Large intestine (tissue), 3 donors: ENCODE measurements at regions not wholly inside any gene's neighbourhood (a gene's known extent, or its start where the extent isn't known, plus 50 kb on each side); places are given as distances from the start of the nearest gene placed in this dataset.

Source experiments
- DNase-seq, 2 donors: peaks; one replicate each; pipeline versions ENCODE4 v3.0.0 to v3.0.0-alpha.2; 2013
- H3K27ac ChIP-seq: one replicate; pipeline ENCODE4 v1.5.1; 2013; ENCODE audit warnings: low read length
- H3K27me3 ChIP-seq: 2 replicates; pipeline ENCODE4 v1.6.1; 2013; ENCODE audit warnings: low read length; ENCODE audit not compliant: control insufficient read depth, insufficient read depth
- H3K36me3 ChIP-seq: 2 replicates; pipeline ENCODE4 v1.6.1; 2013; ENCODE audit warnings: low read length; ENCODE audit not compliant: control insufficient read depth, insufficient read depth
- H3K4me1 ChIP-seq: one replicate; pipeline ENCODE4 v1.6.1; 2013; ENCODE audit warnings: low read length; ENCODE audit not compliant: control insufficient read depth, insufficient read depth
- H3K4me3 ChIP-seq: one replicate; pipeline ENCODE4 v1.5.1; 2013; ENCODE audit warnings: low read length
- H3K9me3 ChIP-seq: one replicate; pipeline ENCODE4 v1.6.1; 2013; ENCODE audit warnings: mild to moderate bottlenecking, low read depth, low read length, moderate library complexity; ENCODE audit not compliant: control insufficient read depth
- WGBS: methylation state at CpG from one replicate; pipeline ENCODE4 v1.1.5; 2013; ENCODE audit warnings: low lambda C conversion rate; ENCODE audit not compliant: insufficient coverage; 5-methylcytosine and 5-hydroxymethylcytosine counted together

GRCh38 chr5:117189784-117190183 is 615.2 kb upstream of the SEMA6A start:
- Histone ChIP-seq H3K4me3 (no peak overlapping the region), H3K36me3 (no peaks in the 10 kb centered on the region), H3K27me3 (no peaks in the 10 kb centered on the region), H3K4me1 (no peaks in the 10 kb centered on the region), H3K9me3 (no peaks in the 10 kb centered on the region), H3K27ac (no peak overlapping the region)
- DNase-seq: no peak
- 100% methylated on average over 1 of the region's 4 CpGs for WGBS

GRCh38 chr5:117188211-117188610 is 613.6 kb upstream of the SEMA6A start:
- no CpG with 5 or more reads among the region's 1 CpG for WGBS
- Histone ChIP-seq H3K4me3 (no peak overlapping the region), H3K36me3 (no peaks in the 10 kb centered on the region), H3K4me1 (no peaks in the 10 kb centered on the region), H3K9me3 (no peaks in the 10 kb centered on the region), H3K27me3 (no peaks in the 10 kb centered on the region), H3K27ac (no peak overlapping the region)
- DNase-seq: no peak

- DNase-seq: no peak
- Histone ChIP-seq H3K9me3 (no peaks in the 10 kb centered on the region), H3K36me3 (no peaks in the 10 kb centered on the region), H3K4me1 (no peaks in the 10 kb centered on the region), H3K4me3 (no peak overlapping the region), H3K27me3 (no peaks in the 10 kb centered on the region), H3K27ac (no peak overlapping the region)
- no CpG with 5 or more reads among the region's 3 CpGs for WGBS
Observed at GRCh38 chr5:117186751-117187150, 612.1 kb upstream of the SEMA6A start.

DNA sequence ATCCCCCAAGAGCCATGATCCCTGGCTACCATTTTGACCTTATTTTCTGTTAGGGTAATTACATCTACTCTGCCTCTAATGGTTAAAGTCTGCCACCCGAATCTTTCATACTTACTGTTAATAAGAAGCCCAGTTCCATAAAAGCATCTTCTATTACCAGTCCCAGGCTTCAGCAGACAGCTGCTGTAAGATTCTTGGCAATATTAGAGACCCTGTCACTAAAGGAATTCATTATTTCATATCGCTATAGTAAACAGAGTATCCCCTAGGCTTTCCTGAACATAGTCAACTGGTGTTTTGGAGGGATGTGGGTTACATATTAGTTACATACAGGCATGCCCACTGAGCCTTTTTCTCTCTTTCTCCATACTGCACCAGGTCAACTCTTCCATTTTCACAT is 608.7 kb upstream of the SEMA6A start:
- Histone ChIP-seq H3K27me3 (no peaks in the 10 kb centered on the region), H3K4me1 (no peaks in the 10 kb centered on the region), H3K27ac (no peak overlapping the region), H3K9me3 (no peaks in the 10 kb centered on the region), H3K36me3 (no peaks in the 10 kb centered on the region), H3K4me3 (no peak overlapping the region)
- no peak for DNase-seq
- WGBS: no CpG with 5 or more reads among the region's 2 CpGs

DNA sequence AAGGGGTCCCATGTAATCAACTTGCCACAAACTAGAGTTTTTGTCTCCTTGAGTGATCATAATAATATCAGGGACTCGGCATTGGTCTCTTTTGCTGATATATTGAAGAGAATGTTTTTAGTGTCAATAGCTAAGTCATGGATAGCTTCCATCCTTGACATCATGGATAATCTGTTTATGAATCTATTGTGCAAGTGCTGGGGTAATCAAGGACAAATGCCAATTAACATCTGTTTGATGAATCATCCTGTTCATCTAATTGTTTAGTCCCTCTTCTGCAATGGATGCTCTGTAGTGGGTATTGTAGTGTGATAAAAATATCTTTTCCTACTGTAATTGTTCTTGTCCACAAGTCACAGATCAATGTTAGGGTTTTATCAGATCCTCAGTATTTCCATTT is 607.5 kb upstream of the SEMA6A start:
- no peaks in the 10 kb centered on the region for H3K27me3 ChIP-seq
- H3K4me1 ChIP-seq: no peaks in the 10 kb centered on the region
- no peak overlapping the region for H3K27ac ChIP-seq
- no peak overlapping the region for H3K4me3 ChIP-seq
- DNase-seq: no peak
- no peaks in the 10 kb centered on the region for H3K9me3 ChIP-seq
- H3K36me3 ChIP-seq: no peaks in the 10 kb centered on the region
- no CpG with 5 or more reads among the region's 1 CpG for WGBS

DNA sequence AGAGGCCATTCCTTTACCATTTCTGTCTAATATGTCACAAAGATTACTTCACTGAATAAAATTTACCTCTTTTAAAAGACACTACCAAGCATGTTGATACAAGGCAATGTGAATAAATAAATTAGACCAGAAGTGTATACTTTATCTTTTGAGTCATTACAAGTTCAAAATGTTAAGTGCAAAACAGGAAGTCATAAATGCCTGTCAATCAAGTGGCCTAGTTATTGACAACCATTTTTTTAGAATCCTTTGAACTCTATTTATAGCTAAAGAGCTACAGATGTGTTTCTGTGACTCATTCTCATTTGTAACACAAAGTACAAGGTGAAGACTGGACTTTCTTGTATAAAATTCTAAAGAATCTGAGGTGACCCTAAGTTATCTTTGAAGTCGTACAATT is 602.7 kb upstream of the SEMA6A start:
- peak in 1 of 2 donors; percentile 15 for DNase-seq
- Histone ChIP-seq H3K9me3 (no peaks in the 10 kb centered on the region), H3K27ac (no peak overlapping the region), H3K4me1 (no peaks in the 10 kb centered on the region), H3K36me3 (no peaks in the 10 kb centered on the region), H3K4me3 (no peak overlapping the region), H3K27me3 (no peaks in the 10 kb centered on the region)
- WGBS: 40% methylated on average over 1 of the region's 1 CpG

- no peaks in the 10 kb centered on the region for H3K9me3 ChIP-seq
- no peaks in the 10 kb centered on the region for H3K4me1 ChIP-seq
- H3K36me3 ChIP-seq: no peaks in the 10 kb centered on the region
- no peak overlapping the region for H3K4me3 ChIP-seq
- no peak for DNase-seq
- no peak overlapping the region for H3K27ac ChIP-seq
- WGBS: no CpG with 5 or more reads among the region's 4 CpGs
- no peaks in the 10 kb centered on the region for H3K27me3 ChIP-seq
Observed at GRCh38 chr5:117165068-117165467, 590.4 kb upstream of the SEMA6A start.

DNA sequence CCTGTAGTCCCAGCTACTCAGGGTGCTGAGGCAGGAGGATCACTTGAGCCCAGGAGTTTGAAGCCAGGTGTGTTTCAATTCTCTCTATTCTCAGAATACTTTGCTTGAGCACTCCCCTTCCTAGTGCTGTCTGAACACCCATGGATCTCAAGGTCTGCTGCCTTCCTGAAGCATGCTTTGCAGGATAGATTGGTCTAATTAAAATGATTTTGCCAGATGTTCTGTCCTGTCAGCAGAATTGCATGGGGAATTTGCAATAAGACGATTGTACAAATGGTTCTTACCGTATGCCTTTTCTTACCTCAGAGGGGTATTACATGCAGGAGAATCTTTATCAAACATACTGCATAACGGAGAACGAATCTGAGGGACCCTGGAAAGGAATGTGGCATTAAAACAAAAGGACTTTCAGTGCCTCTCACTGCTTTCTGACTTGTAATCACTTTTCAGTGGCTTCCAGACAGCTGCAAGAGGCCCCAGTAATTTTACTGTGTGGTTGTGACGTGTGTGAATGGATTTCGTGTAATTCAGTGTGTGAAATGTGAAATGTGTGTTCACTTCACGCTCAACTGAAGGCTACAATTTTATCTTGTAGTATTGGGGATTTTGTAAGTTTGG is 587.2 kb upstream of the SEMA6A start:
- H3K4me3 ChIP-seq: no peak overlapping the region
- no peak overlapping the region for H3K27ac ChIP-seq
- H3K9me3 ChIP-seq: no peaks in the 10 kb centered on the region
- 74% methylated on average over 5 of the region's 7 CpGs for WGBS
- H3K36me3 ChIP-seq: no peaks in the 10 kb centered on the region
- no peaks in the 10 kb centered on the region for H3K27me3 ChIP-seq
- no peaks in the 10 kb centered on the region for H3K4me1 ChIP-seq
- no peak for DNase-seq

- Histone ChIP-seq H3K9me3 (no peaks in the 10 kb centered on the region), H3K27me3 (no peaks in the 10 kb centered on the region), H3K4me1 (no peaks in the 10 kb centered on the region), H3K4me3 (no peak overlapping the region), H3K27ac (no peak overlapping the region), H3K36me3 (no peaks in the 10 kb centered on the region)
- no peak for DNase-seq
- no CpG with 5 or more reads among the region's 2 CpGs for WGBS
Observed at GRCh38 chr5:117160391-117160790, 585.8 kb upstream of the SEMA6A start.

- H3K27me3 ChIP-seq: no peaks in the 10 kb centered on the region
- no peak for DNase-seq
- H3K27ac ChIP-seq: no peak overlapping the region
- H3K9me3 ChIP-seq: no peaks in the 10 kb centered on the region
- WGBS: 92% methylated on average over 2 of the region's 4 CpGs
- no peaks in the 10 kb centered on the region for H3K36me3 ChIP-seq
- H3K4me3 ChIP-seq: no peak overlapping the region
- no peaks in the 10 kb centered on the region for H3K4me1 ChIP-seq
Observed at GRCh38 chr5:117149312-117149711, 574.7 kb upstream of the SEMA6A start.

DNA sequence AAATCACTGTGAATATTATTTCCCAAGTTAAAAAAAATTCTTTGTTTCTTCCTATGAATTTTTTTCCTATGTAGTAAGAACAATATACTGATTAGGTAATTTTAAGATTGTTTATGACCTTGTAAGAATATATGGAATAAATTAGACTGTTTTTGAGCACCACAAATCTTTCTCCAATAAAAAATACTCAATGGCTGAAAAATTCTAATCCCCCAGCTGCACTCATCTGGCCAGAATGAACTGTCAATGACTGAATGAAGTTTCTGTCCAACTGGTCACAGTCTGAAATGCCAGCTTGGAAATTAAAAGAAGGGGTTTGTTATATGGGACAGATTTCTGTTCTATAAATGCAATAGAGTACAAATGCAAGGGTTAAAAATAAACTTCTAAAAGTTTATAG is 569.5 kb upstream of the SEMA6A start:
- Histone ChIP-seq H3K4me1 (no peaks in the 10 kb centered on the region), H3K4me3 (no peak overlapping the region), H3K27me3 (no peaks in the 10 kb centered on the region), H3K27ac (no peak overlapping the region), H3K9me3 (peaks cover 2% of the 10 kb centered on the region), H3K36me3 (no peaks in the 10 kb centered on the region)
- no peak for DNase-seq
